Right atrium auricular region (tissue), 2 donors: ENCODE measurements at regions not wholly inside any gene's neighbourhood (a gene's known extent, or its start where the extent isn't known, plus 50 kb on each side); places are given as distances from the start of the nearest gene placed in this dataset.

ENCODE experiments used
- DNase-seq: peaks from one replicate; pipeline ENCODE4 v3.0.0-alpha.2; 2019; ENCODE audit warnings: low spot score
- H3K27ac ChIP-seq, 2 donors: fragments of 200-600 bp; sonication (generic); 1 replicate in 1 of 2; 2 replicates in 1 of 2; pipeline ENCODE4 v1.5.1; 2016 to 2019
- H3K27me3 ChIP-seq, 2 donors: fragments of 200-600 bp; sonication (generic); one replicate each; pipeline versions ENCODE4 v1.5.1 to v1.6.0; 2017 to 2019
- H3K36me3 ChIP-seq: fragments of 200-600 bp; sonication (generic); one replicate; pipeline ENCODE4 v1.5.1; 2016
- H3K4me1 ChIP-seq, 2 donors: fragments of 200-600 bp; sonication (generic); one replicate each; pipeline versions ENCODE4 v1.5.1 to v1.6.0; 2017 to 2019
- H3K4me3 ChIP-seq, 2 donors: fragments of 200-600 bp; sonication (generic); 1 replicate in 1 of 2; 2 replicates in 1 of 2; pipeline ENCODE4 v1.5.1; 2017 to 2019; ENCODE audit warnings: mild to moderate bottlenecking in 1 of 2, moderate library complexity in 1 of 2
- H3K9me3 ChIP-seq, 2 donors: fragments of 200-600 bp; sonication (generic); one replicate each; pipeline ENCODE4 v1.5.1; 2019
- TF ChIP-seq, protein P1 (sequence below), 2 donors: fragments of 200-600 bp; sonication (generic); IDR thresholded peaks; one replicate each; pipeline ENCODE4 v1.5.1; 2019; ENCODE audit warnings: antibody characterized with exemption in 2 of 2

DNA sequence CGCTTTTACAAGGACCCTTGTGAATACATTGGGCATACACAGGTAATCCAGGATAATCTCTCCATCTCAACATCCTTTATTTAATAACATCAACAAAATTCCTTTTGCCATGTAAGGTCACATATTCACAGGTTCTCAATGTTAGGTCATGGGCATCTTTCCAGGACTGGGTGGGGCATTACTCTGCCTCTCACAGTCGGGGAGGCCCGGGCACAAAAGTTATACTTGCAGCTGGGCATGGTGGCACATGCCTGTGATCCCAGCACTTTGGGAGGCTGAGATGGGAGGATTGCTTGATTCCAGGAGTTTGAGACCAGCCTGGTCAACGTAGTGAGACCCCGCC is 93.7 kb upstream of the AP1S2 start:
- H3K27ac ChIP-seq = no peak overlapping the region
- H3K4me1 ChIP-seq = no peaks in the 10 kb centered on the region
- H3K4me3 ChIP-seq = no peak overlapping the region
- no peaks in the 10 kb centered on the region for H3K9me3 ChIP-seq
- TF ChIP-seq, protein P1, sequence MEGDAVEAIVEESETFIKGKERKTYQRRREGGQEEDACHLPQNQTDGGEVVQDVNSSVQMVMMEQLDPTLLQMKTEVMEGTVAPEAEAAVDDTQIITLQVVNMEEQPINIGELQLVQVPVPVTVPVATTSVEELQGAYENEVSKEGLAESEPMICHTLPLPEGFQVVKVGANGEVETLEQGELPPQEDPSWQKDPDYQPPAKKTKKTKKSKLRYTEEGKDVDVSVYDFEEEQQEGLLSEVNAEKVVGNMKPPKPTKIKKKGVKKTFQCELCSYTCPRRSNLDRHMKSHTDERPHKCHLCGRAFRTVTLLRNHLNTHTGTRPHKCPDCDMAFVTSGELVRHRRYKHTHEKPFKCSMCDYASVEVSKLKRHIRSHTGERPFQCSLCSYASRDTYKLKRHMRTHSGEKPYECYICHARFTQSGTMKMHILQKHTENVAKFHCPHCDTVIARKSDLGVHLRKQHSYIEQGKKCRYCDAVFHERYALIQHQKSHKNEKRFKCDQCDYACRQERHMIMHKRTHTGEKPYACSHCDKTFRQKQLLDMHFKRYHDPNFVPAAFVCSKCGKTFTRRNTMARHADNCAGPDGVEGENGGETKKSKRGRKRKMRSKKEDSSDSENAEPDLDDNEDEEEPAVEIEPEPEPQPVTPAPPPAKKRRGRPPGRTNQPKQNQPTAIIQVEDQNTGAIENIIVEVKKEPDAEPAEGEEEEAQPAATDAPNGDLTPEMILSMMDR (IDR thresholded peaks at IDR 0.05) = no peak
- no peak for DNase-seq
- H3K36me3 ChIP-seq = no peaks in the 10 kb centered on the region
- H3K27me3 ChIP-seq = no peaks in the 10 kb centered on the region

DNA sequence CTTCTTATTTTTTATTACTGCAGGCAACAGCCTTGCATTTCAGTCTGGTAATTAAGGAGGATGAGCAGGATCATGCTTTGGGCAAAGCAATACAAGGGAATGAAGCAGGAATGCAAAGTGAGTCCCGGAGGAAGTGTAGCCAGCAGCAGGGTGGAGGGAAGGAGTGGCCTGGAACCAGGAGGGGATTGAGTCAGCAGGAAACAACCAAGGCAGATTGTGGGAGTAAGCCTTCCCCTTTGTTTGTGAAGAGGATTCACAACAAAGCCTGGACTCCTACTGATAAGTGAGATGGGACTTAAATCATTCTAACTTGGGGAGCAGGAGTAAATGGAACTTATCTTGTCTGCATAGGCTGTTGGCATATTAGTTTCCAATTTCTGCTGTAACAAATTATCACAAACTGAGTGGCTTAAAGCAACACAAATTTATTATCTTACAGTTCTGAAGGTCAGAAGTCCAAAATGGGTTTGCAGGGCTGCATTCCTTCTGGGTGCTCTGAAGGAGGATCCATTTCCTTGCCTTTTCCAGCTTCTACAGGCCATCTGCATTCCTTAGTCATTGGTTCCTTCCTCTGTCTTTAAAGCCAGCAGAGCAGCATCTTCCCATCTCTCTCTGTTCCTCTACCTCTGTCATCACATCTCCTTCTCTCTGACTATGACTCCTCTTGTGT is 93.2 kb upstream of the AP1S2 start:
- no peaks in the 10 kb centered on the region for H3K36me3 ChIP-seq
- no peaks in the 10 kb centered on the region for H3K27me3 ChIP-seq
- H3K4me3 ChIP-seq = no peak overlapping the region
- TF ChIP-seq, protein P1 (IDR thresholded peaks at IDR 0.05) = no peak
- no peak for DNase-seq
- no peaks in the 10 kb centered on the region for H3K4me1 ChIP-seq
- no peak overlapping the region for H3K27ac ChIP-seq
- no peaks in the 10 kb centered on the region for H3K9me3 ChIP-seq

DNA sequence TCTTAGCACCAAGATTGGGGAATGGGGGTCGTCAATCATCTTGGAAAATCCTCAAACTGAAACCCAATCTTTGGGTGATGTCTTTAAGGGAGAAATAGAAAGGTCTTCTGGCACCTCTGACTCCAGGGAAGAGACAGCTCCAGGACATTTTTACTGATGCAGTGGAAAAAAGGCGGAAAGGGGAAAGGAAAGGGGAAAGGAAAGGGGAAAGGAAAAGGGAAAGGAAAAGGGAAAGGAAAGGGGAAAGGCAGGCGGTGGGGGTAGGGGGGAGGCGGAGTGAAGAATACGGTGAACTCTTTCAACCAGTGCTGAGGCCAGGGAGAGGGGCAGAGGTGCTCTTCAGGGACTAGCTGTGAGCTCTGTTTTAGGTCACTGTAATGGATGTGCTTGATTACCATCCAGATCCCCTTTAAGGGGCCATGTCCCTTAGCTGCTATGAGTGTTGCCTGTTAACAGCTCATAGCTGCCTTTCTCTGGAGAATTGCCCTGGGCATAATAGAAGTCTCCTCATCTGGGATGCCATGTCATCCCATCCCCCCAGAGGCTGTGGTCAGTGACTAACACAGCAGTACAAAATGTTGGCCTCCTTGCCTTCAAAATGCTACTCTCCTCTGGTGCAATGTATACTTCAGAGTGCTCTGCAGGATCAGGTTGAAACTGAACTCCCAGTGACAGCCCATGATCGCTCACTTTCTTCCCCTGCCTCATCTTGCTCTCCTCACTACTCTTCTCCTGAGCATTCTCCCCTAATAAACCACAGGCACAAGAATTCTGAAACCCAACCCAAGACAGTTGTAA is 92.4 kb upstream of the AP1S2 start:
- Histone ChIP-seq H3K27me3 (no peaks in the 10 kb centered on the region), H3K9me3 (no peaks in the 10 kb centered on the region), H3K27ac (no peak overlapping the region), H3K4me1 (no peaks in the 10 kb centered on the region), H3K36me3 (no peaks in the 10 kb centered on the region), H3K4me3 (no peak overlapping the region)
- no peak for DNase-seq
- TF ChIP-seq, protein P1 (IDR thresholded peaks at IDR 0.05) = no peak

DNA sequence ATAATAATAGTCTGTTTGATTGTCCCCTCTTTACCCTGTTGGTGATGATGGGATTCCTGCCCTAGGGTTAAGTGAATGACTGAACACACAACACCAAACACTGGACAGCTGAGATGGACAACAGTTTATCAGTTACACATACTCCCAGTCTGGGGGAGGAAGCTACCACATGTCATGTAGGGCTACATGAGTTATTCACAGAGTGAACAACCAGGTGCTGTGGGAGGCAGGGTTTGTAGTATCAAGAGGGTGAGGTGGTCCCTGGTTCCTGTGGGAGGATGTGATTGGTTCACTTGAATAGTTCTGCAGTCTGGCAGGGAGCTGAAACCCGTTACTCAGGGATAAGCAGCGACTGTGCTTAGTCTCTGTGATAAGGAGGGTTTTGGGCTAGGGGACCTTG is 88.8 kb upstream of the AP1S2 start:
- TF ChIP-seq, protein P1 (IDR thresholded peaks at IDR 0.05) = no peak
- Histone ChIP-seq H3K36me3 (no peaks in the 10 kb centered on the region), H3K9me3 (no peaks in the 10 kb centered on the region), H3K4me3 (no peak overlapping the region), H3K27me3 (no peaks in the 10 kb centered on the region), H3K27ac (no peak overlapping the region), H3K4me1 (no peaks in the 10 kb centered on the region)
- no peak for DNase-seq

DNA sequence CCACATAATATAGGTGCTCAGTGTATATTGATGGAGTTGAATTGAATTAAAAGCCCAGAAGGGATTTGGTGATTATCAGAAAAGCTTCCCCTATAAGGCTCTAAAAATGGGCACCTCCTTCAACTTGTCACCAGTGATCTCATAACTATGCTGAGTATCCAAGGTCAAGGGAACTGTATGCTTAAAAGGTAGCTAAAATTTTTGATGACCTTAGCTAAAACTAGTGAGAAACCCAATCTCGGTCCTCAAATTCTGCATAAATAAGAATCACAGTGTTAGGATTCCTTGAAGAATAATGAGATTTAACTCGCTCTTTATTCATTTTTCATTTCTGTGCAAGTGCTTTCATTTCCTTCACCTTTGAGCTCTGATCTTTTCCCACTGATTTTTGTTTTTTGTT is 87.7 kb upstream of the AP1S2 start:
- Histone ChIP-seq H3K4me3 (no peak overlapping the region), H3K27ac (no peak overlapping the region), H3K4me1 (no peaks in the 10 kb centered on the region), H3K27me3 (no peaks in the 10 kb centered on the region), H3K36me3 (no peaks in the 10 kb centered on the region), H3K9me3 (no peaks in the 10 kb centered on the region)
- no peak for DNase-seq
- TF ChIP-seq, protein P1 (IDR thresholded peaks at IDR 0.05) = no peak
